ENCODE measurements at regions not wholly inside any gene's neighbourhood (a gene's known extent, or its start where the extent isn't known, plus 50 kb on each side); places are given as distances from the start of the nearest gene placed in this dataset.

DNA sequence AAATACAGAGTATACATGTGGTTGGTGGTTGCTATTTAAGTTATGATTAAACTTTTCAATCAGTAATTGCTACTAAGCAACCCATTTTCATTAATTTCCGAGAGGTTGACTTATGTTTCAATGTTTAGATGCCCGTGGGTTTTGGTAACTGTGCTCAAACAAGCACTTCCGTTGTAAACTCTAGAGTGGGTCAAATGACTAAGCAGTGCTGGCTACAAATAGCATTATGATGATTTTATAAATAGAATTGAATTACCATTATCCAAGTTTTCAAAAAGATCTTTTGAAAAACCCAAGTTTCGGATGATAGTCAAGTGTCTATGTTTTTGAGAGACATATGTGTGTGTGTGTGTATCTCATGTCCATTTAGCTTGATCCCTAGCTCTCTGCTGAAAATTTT lies 2369.4 kb upstream of the ACO1 start:
- Histone ChIP-seq H3K4me1 (ENCODE audit: control insufficient read depth, insufficient read depth, low read length) (no peaks in the 10 kb centered on the region), H3K79me2 (ENCODE audit: control insufficient read depth, insufficient read depth, low read length) (no peaks in the 10 kb centered on the region), H3K36me3 (ENCODE audit: control insufficient read depth in 2 of 2, insufficient read depth in 2 of 2, low read length in 1 of 2) (no peaks in the 10 kb centered on the region), H3K4me3 (no peak overlapping the region), H3K27ac (ENCODE audit: control insufficient read depth, insufficient read depth) (no peak overlapping the region), H4K20me1 (ENCODE audit: control insufficient read depth, insufficient read depth) (no peaks in the 10 kb centered on the region), H3K9me3 (replicated peaks; ENCODE audit: control insufficient read depth, insufficient read depth, low read length) (no peaks in the 10 kb centered on the region), H3K4me2 (ENCODE audit: control insufficient read depth, insufficient read depth) (no peak overlapping the region), H3K27me3 (replicated peaks in 1 of 2; ENCODE audit: control insufficient read depth in 2 of 2, insufficient read depth in 2 of 2, low read length in 1 of 2) (no peaks in the 10 kb centered on the region), H2AFZ (ENCODE audit: control insufficient read depth, low read depth, low read length) (no peak overlapping the region), H3K9ac (ENCODE audit: control insufficient read depth, insufficient read depth, low read length) (no peak overlapping the region)
- FAIRE-seq = no peak
- no peak for DNase-seq (ENCODE audit: low read depth, low spot score)
- ChIA-PET CTCF (no interaction called here), SMC1A (ENCODE audit: uncharacterized antibody, unreplicated experiment) (no interaction called here), POLR2A (no interaction called here), RAD21 (ENCODE audit: unreplicated experiment) (no interaction called here)
- intact Hi-C loops (cut with micrococcal nuclease; ENCODE audit: unreplicated experiment) = no loop called here
- TF ChIP-seq RUNX3 (IDR thresholded peaks at IDR 0.05; ENCODE audit: low read length) (no peak), ZNF274 (IDR thresholded peaks at IDR 0.05; ENCODE audit: insufficient read depth, insufficient read length) (no peak), SUPT20H (IDR thresholded peaks at IDR 0.05; ENCODE audit: borderline replicate concordance, control insufficient read depth, low read depth, low read length) (no peak), JUND (IDR thresholded peaks at IDR 0.05; ENCODE audit: low read depth, low read length) (no peak), IKZF1 (conservative IDR thresholded peaks at IDR 0.05) (no peak), CREB1 (IDR thresholded peaks at IDR 0.05; ENCODE audit: low read depth) (no peak), EZH2 (IDR thresholded peaks at IDR 0.05; ENCODE audit: borderline replicate concordance, control insufficient read depth, low read depth, low read length) (no peak), NBN (IDR thresholded peaks at IDR 0.05) (no peak), IRF4 (IDR thresholded peaks at IDR 0.05; ENCODE audit: low read depth, low read length) (no peak), ZNF622 (IDR thresholded peaks at IDR 0.05) (no peak), TAF1 (IDR thresholded peaks at IDR 0.05; ENCODE audit: borderline replicate concordance, low read depth, low read length) (no peak)
- TF ChIP-seq, protein P1, sequence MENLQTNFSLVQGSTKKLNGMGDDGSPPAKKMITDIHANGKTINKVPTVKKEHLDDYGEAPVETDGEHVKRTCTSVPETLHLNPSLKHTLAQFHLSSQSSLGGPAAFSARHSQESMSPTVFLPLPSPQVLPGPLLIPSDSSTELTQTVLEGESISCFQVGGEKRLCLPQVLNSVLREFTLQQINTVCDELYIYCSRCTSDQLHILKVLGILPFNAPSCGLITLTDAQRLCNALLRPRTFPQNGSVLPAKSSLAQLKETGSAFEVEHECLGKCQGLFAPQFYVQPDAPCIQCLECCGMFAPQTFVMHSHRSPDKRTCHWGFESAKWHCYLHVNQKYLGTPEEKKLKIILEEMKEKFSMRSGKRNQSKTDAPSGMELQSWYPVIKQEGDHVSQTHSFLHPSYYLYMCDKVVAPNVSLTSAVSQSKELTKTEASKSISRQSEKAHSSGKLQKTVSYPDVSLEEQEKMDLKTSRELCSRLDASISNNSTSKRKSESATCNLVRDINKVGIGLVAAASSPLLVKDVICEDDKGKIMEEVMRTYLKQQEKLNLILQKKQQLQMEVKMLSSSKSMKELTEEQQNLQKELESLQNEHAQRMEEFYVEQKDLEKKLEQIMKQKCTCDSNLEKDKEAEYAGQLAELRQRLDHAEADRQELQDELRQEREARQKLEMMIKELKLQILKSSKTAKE (IDR thresholded peaks at IDR 0.05; ENCODE audit: low read depth, poor library complexity, severe bottlenecking) = no peak
- TF ChIP-seq, protein P2, sequence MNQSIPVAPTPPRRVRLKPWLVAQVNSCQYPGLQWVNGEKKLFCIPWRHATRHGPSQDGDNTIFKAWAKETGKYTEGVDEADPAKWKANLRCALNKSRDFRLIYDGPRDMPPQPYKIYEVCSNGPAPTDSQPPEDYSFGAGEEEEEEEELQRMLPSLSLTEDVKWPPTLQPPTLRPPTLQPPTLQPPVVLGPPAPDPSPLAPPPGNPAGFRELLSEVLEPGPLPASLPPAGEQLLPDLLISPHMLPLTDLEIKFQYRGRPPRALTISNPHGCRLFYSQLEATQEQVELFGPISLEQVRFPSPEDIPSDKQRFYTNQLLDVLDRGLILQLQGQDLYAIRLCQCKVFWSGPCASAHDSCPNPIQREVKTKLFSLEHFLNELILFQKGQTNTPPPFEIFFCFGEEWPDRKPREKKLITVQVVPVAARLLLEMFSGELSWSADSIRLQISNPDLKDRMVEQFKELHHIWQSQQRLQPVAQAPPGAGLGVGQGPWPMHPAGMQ (IDR thresholded peaks at IDR 0.05; ENCODE audit: borderline replicate concordance) = no peak
- TF ChIP-seq, protein P3, sequence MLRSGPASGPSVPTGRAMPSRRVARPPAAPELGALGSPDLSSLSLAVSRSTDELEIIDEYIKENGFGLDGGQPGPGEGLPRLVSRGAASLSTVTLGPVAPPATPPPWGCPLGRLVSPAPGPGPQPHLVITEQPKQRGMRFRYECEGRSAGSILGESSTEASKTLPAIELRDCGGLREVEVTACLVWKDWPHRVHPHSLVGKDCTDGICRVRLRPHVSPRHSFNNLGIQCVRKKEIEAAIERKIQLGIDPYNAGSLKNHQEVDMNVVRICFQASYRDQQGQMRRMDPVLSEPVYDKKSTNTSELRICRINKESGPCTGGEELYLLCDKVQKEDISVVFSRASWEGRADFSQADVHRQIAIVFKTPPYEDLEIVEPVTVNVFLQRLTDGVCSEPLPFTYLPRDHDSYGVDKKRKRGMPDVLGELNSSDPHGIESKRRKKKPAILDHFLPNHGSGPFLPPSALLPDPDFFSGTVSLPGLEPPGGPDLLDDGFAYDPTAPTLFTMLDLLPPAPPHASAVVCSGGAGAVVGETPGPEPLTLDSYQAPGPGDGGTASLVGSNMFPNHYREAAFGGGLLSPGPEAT (IDR thresholded peaks at IDR 0.05; ENCODE audit: low read depth) = no peak
- peak; percentile 69 for ATAC-seq
- BruUV-seq (replicated peaks) = no TSS peak
- WGBS (ENCODE audit: insufficient coverage, insufficient replicate concordance, low lambda C conversion rate, missing lambda C conversion rate) = 0% methylated on average over 4 of the region's 4 CpGs
- in situ Hi-C loops (cut with MboI) = no loop called here
